ENCODE measurements at regions not wholly inside any gene's neighbourhood (a gene's known extent, or its start where the extent isn't known, plus 50 kb on each side); places are given as distances from the start of the nearest gene placed in this dataset.

GRCh38 chr11:19595840-19596751, 116.5 kb upstream of the NAV2 start:
- no peak for DNase-seq (ENCODE audit: low read depth in 2 of 2)

GRCh38 chr11:19595499-19595839, 117.2 kb upstream of the NAV2 start:
- DNase-seq (ENCODE audit: low read depth in 2 of 2): no peak

- no peak for DNase-seq (ENCODE audit: low read depth in 2 of 2)
Measured at GRCh38 chr11:19594326-19594725, 118.3 kb upstream of the NAV2 start.

GRCh38 chr11:19592842-19593241, 119.8 kb upstream of the NAV2 start:
- DNase-seq (ENCODE audit: low read depth in 2 of 2): no peak

- no peak for DNase-seq (ENCODE audit: low read depth in 2 of 2)
Measured at GRCh38 chr11:19589567-19590260, 122.9 kb upstream of the NAV2 start.

GRCh38 chr11:19587979-19588378, 124.7 kb upstream of the NAV2 start:
- no peak for DNase-seq (ENCODE audit: low read depth in 2 of 2)

- DNase-seq (ENCODE audit: low read depth in 2 of 2): no peak
Measured at GRCh38 chr11:19580646-19581045, 132.0 kb upstream of the NAV2 start.

- DNase-seq (ENCODE audit: low read depth in 2 of 2): no peak
Measured at GRCh38 chr11:19579957-19580356, 132.7 kb upstream of the NAV2 start.

- DNase-seq (ENCODE audit: low read depth in 2 of 2): no peak
Measured at GRCh38 chr11:19578871-19579270, 133.8 kb upstream of the NAV2 start.

GRCh38 chr11:19577976-19578619, 134.5 kb upstream of the NAV2 start:
- no peak for DNase-seq (ENCODE audit: low read depth in 2 of 2)

- DNase-seq (ENCODE audit: low read depth in 2 of 2): no peak
Measured at GRCh38 chr11:19577391-19577975, 135.2 kb upstream of the NAV2 start.

GRCh38 chr11:19576903-19577302, 135.7 kb upstream of the NAV2 start:
- DNase-seq (ENCODE audit: low read depth in 2 of 2): no peak

GRCh38 chr11:19576054-19576453, 136.6 kb upstream of the NAV2 start:
- no peak for DNase-seq (ENCODE audit: low read depth in 2 of 2)

GRCh38 chr11:19574916-19575315, 137.7 kb upstream of the NAV2 start:
- no peak for DNase-seq (ENCODE audit: low read depth in 2 of 2)

GRCh38 chr11:19573666-19574065, 139.0 kb upstream of the NAV2 start:
- no peak for DNase-seq (ENCODE audit: low read depth in 2 of 2)

- DNase-seq (ENCODE audit: low read depth in 2 of 2): no peak
Measured at GRCh38 chr11:19571906-19572305, 140.7 kb upstream of the NAV2 start.

GRCh38 chr11:19570889-19571288, 141.7 kb upstream of the NAV2 start:
- no peak for DNase-seq (ENCODE audit: low read depth in 2 of 2)

- DNase-seq (ENCODE audit: low read depth in 2 of 2): no peak
Measured at GRCh38 chr11:19567996-19568395, 144.6 kb upstream of the NAV2 start.

GRCh38 chr11:19566583-19567379, 145.9 kb upstream of the NAV2 start:
- DNase-seq (ENCODE audit: low read depth in 2 of 2): no peak

- no peak for DNase-seq (ENCODE audit: low read depth in 2 of 2)
Measured at GRCh38 chr11:19565639-19566038, 147.0 kb upstream of the NAV2 start.

- no peak for DNase-seq (ENCODE audit: low read depth in 2 of 2)
Measured at GRCh38 chr11:19562156-19562555, 150.5 kb upstream of the NAV2 start.

- no peak for DNase-seq (ENCODE audit: low read depth in 2 of 2)
Measured at GRCh38 chr11:19561011-19561410, 151.6 kb upstream of the NAV2 start.

Measured in activated CD8-positive, alpha-beta memory T cell treated with anti-CD3 and anti-CD28 coated beads for 4 hours (primary cell).